Coronary artery (tissue), 2 donors: ENCODE measurements at regions not wholly inside any gene's neighbourhood (a gene's known extent, or its start where the extent isn't known, plus 50 kb on each side); places are given as distances from the start of the nearest gene placed in this dataset.

Source experiments
- DNase-seq: peaks from one replicate; pipeline ENCODE4 v3.0.0-alpha.2; 2017; ENCODE audit warnings: low spot score
- H3K27ac ChIP-seq, 2 donors: fragments of 200-600 bp; sonication (generic); one replicate each; pipeline ENCODE4 v1.5.1; 2016 to 2019
- H3K4me3 ChIP-seq: fragments of 200-600 bp; sonication (generic); 2 replicates; pipeline ENCODE4 v1.5.1; 2016; ENCODE audit warnings: mild to moderate bottlenecking, moderate library complexity
- CTCF ChIP-seq: fragments of 200-600 bp; sonication (generic); IDR thresholded peaks from one replicate; pipeline ENCODE4 v1.5.1; 2019; ENCODE audit warnings: antibody characterized with exemption

DNA sequence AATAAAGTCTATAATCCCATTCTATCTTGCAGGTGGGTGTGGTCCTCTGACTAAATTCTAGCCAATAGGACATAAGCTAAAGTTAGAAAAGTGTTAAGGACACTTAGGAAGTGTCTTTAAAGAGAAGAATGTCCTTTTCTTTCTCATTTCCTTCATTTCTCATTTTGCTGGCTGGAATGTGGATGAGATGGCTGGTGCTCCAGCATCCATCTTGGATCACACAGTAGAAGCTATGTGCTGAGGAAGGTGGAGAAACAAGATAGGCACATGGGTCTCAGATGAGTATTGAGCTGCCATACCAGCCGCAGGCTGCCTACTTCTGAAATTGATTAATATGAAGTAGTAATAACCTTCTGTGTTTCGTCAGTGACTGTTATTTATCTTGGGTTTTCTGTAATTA is 289.0 kb downstream of the LRFN2 start:
- no peak for TF ChIP-seq CTCF
- H3K27ac ChIP-seq, result no peak overlapping the region
- DNase-seq, result no peak
- H3K4me3 ChIP-seq, result no peak overlapping the region

DNA sequence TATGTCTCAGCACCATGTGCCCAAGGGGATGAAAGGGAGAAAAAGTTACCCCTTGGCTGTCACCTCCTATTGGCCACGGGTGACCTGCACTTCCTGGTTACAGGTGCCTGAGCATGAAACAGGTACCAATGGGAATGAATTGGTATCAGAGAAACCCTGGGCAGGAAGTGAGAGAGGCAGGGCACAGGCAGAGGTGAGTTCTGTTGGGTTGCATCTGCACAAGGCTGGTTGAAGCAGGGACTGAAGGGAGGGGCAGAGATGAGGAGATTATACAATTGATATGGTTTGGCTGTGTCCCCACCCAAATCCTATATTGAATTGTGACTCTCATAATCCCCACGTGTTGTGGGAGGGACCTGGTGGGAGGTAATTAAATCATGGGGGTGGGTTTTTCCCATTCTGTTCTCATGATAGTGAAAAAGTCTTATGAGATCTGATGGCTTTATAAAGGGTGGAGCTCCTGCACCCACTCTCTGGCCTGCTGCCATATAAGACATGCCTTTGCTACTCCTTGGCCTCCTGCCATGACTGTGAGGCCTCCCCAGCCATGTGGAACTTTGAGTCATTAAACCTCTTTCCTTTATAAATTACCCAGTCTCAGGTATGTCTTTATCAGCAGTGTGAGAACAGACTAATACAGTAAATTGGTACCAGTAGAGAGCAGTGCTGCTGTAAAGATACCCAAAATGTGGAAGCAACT is 291.8 kb downstream of the LRFN2 start:
- no peak overlapping the region for H3K4me3 ChIP-seq
- no peak overlapping the region for H3K27ac ChIP-seq
- no peak for DNase-seq
- TF ChIP-seq CTCF, result no peak

- no peak for DNase-seq
- no peak for TF ChIP-seq CTCF
- Histone ChIP-seq H3K4me3 (no peak overlapping the region), H3K27ac (no peak overlapping the region)
These were observed 293.5 kb downstream of the LRFN2 start for GRCh38 chr6:40293460-40294185.

GRCh38 chr6:40293060-40293459 is 294.1 kb downstream of the LRFN2 start:
- Histone ChIP-seq H3K27ac (no peak overlapping the region), H3K4me3 (no peak overlapping the region)
- no peak for DNase-seq
- no peak for TF ChIP-seq CTCF

DNA sequence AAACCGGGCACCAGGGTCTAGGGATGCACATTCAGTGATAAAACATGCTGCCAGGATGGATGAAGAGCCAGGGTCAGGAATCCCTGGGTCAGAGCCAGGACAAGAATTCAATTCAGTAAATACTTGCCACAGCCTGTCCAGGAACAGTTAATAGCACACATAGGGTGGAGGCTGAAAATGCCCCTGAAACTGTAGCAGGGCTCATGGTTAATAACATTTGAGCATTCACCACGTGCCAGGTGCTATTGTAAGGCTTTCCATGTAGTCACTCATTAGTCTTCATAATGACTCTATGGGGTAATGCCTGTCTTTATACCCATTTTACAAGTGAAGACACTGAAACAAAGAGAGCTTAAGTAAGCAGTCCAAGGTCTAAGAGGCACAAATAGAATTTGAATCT is 296.3 kb downstream of the LRFN2 start:
- no peak overlapping the region for H3K4me3 ChIP-seq
- H3K27ac ChIP-seq, result no peak overlapping the region
- TF ChIP-seq CTCF, result no peak
- DNase-seq, result no peak

DNA sequence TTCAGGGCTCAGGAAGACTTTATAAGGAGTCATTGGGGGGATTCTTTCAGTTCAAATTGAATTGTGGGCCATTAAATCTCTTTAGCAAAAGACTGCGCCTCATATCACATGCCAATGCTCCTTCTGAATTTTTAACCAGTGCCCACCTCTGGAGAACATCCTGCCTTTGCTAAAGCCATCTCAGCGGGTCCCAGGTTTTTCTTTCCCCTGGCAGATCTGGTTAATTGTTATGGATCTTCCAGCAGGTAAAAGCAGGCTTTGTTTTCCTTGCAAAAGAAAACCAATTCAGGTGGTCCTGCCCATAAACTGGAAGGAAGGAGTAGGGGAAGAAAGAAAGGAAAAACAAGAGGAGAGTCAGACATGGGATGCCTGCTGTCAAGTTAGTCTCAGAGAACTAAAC is 298.2 kb downstream of the LRFN2 start:
- no peak overlapping the region for H3K4me3 ChIP-seq
- no peak overlapping the region for H3K27ac ChIP-seq
- no peak for TF ChIP-seq CTCF
- no peak for DNase-seq

- no peak for DNase-seq
- no peak overlapping the region for H3K4me3 ChIP-seq
- TF ChIP-seq CTCF, result no peak
These were observed 299.8 kb downstream of the LRFN2 start for GRCh38 chr6:40287296-40287850.

More at GRCh38 chr6:40287296-40287850, 299.8 kb downstream of the LRFN2 start:
- H3K27ac ChIP-seq, result no peak overlapping the region
